ENCODE measurements at regions not wholly inside any gene's neighbourhood (a gene's known extent, or its start where the extent isn't known, plus 50 kb on each side); places are given as distances from the start of the nearest gene placed in this dataset.

DNA sequence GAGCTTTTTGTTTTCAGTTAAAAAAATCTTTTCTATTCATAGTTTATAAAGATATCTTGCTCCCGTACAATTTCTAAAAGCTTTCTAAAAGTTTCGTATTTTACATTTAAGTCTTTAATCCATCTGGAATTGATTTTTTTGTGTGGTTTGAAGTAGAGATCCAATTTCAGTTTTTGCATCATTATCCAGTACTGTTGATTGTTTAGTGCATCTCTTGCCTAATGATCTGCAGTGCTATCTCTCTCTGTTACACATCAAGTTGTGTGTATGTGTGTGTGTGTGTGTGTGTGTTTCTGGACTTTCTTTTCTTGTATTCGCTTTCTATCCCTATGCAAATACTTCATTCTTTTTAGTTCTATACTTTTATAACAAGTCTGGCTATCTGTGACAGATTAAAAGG, 605.8 kb upstream of the DPPA4 start:
- TF ChIP-seq, protein P1, sequence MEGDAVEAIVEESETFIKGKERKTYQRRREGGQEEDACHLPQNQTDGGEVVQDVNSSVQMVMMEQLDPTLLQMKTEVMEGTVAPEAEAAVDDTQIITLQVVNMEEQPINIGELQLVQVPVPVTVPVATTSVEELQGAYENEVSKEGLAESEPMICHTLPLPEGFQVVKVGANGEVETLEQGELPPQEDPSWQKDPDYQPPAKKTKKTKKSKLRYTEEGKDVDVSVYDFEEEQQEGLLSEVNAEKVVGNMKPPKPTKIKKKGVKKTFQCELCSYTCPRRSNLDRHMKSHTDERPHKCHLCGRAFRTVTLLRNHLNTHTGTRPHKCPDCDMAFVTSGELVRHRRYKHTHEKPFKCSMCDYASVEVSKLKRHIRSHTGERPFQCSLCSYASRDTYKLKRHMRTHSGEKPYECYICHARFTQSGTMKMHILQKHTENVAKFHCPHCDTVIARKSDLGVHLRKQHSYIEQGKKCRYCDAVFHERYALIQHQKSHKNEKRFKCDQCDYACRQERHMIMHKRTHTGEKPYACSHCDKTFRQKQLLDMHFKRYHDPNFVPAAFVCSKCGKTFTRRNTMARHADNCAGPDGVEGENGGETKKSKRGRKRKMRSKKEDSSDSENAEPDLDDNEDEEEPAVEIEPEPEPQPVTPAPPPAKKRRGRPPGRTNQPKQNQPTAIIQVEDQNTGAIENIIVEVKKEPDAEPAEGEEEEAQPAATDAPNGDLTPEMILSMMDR (IDR thresholded peaks at IDR 0.05; ENCODE audit: insufficient read depth, low read length, poor library complexity, severe bottlenecking), result no peak
- Histone ChIP-seq H3K4me3 (ENCODE audit: low read depth, low read length) (no peak overlapping the region), H3K27me3 (ENCODE audit: control insufficient read depth, insufficient read depth, low read length) (no peaks in the 10 kb centered on the region), H3K36me3 (ENCODE audit: control insufficient read depth, insufficient read depth, low read length) (no peaks in the 10 kb centered on the region)
- no peak for DNase-seq (ENCODE audit: low read depth)

DNA sequence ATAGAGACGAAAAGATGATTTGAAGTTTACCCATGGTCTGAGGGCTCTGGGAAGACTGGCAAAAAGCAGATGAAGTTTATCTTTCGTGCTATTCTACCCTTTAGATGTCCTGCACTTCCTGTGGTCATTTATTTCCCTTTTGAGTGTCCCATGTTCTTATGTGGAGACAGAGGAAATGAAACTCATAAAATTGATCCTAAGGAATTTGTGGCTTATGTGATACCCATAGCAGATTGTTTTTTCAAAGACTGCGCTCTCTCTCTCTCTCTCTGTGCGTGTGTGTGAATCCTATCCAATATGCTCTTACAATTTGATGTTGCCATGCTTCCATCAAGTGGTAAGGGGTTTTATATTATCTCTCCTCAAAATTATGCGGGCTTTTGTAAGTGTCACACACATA, 607.5 kb upstream of the DPPA4 start:
- no peak overlapping the region for H3K4me3 ChIP-seq (ENCODE audit: low read depth, low read length)
- no peaks in the 10 kb centered on the region for H3K27me3 ChIP-seq (ENCODE audit: control insufficient read depth, insufficient read depth, low read length)
- H3K36me3 ChIP-seq (ENCODE audit: control insufficient read depth, insufficient read depth, low read length), result no peaks in the 10 kb centered on the region
- no peak for DNase-seq (ENCODE audit: low read depth)
- TF ChIP-seq, protein P1 (IDR thresholded peaks at IDR 0.05; ENCODE audit: insufficient read depth, low read length, poor library complexity, severe bottlenecking), result no peak

DNA sequence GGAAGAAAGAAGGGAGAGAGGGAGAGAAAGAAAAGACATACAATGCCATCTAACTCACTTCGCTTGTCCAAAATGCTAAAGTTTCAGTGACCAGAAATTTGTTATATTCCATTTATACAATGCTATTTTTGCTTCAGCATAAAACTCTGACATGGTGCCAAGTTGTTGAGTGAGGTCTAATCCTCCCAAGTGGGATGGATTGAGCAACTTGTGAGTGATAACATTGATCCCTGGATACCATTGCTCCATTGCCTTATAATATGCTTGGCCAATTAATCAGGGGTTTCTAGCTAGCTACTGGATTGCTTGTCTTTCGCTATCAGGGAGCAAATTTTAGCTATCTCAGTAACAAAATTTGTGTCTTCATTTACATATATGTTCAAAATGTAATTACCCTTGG, 615.6 kb upstream of the DPPA4 start:
- no peaks in the 10 kb centered on the region for H3K36me3 ChIP-seq (ENCODE audit: control insufficient read depth, insufficient read depth, low read length)
- H3K27me3 ChIP-seq (ENCODE audit: control insufficient read depth, insufficient read depth, low read length), result no peaks in the 10 kb centered on the region
- DNase-seq (ENCODE audit: low read depth), result no peak
- TF ChIP-seq, protein P1 (IDR thresholded peaks at IDR 0.05; ENCODE audit: insufficient read depth, low read length, poor library complexity, severe bottlenecking), result no peak
- H3K4me3 ChIP-seq (ENCODE audit: low read depth, low read length), result no peak overlapping the region

DNA sequence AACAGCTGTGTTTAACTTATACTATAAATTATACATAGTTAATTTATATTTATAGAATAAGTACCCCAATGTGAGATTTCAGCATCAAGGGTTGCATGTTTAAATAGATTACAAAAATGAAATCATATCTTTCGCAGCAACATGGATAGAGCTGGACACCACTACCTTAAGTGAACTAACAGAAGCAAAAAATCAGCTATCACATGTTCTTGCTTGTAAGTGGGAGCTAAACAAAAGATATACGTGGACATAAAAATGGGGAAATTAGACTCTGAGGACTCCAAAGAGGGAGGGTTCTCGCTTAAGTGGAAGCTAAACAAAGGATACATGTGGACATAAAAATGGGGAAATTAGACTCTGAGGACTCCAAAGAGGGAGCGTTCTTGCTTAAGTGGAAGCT, 626.5 kb upstream of the DPPA4 start:
- Histone ChIP-seq H3K27me3 (ENCODE audit: control insufficient read depth, insufficient read depth, low read length) (no peaks in the 10 kb centered on the region), H3K36me3 (ENCODE audit: control insufficient read depth, insufficient read depth, low read length) (no peaks in the 10 kb centered on the region), H3K4me3 (ENCODE audit: low read depth, low read length) (no peak overlapping the region)
- DNase-seq (ENCODE audit: low read depth), result no peak
- TF ChIP-seq, protein P1 (IDR thresholded peaks at IDR 0.05; ENCODE audit: insufficient read depth, low read length, poor library complexity, severe bottlenecking), result no peak

GRCh38 chr3:109973733-109974132, 636.4 kb upstream of the DPPA4 start:
- H3K4me3 ChIP-seq (ENCODE audit: low read depth, low read length), result no peak overlapping the region
- H3K36me3 ChIP-seq (ENCODE audit: control insufficient read depth, insufficient read depth, low read length), result no peaks in the 10 kb centered on the region
- H3K27me3 ChIP-seq (ENCODE audit: control insufficient read depth, insufficient read depth, low read length), result no peaks in the 10 kb centered on the region
- DNase-seq (ENCODE audit: low read depth), result no peak
- TF ChIP-seq, protein P1 (IDR thresholded peaks at IDR 0.05; ENCODE audit: insufficient read depth, low read length, poor library complexity, severe bottlenecking), result no peak

DNA sequence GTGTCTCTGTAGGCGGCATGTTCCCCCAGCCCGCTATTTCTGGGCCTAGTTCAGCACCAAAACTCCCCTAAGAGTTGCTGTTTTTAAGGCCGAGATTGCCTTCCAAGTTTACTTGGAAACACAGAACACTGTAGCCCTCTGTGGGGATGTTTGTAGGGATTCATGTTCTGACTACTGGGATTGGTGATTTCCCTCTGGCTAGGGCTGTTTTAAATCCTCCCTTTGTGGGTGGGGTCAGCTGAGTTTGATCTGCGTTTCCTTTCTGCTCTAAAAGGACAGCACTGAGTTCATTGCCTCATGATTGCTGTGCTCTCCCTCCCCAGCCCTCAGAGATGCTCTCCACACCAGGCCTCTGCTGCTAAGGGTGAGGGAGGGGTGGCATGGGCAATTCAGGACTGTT, 640.6 kb upstream of the DPPA4 start:
- TF ChIP-seq, protein P1 (IDR thresholded peaks at IDR 0.05; ENCODE audit: insufficient read depth, low read length, poor library complexity, severe bottlenecking), result no peak
- no peaks in the 10 kb centered on the region for H3K27me3 ChIP-seq (ENCODE audit: control insufficient read depth, insufficient read depth, low read length)
- no peaks in the 10 kb centered on the region for H3K36me3 ChIP-seq (ENCODE audit: control insufficient read depth, insufficient read depth, low read length)
- DNase-seq (ENCODE audit: low read depth), result no peak
- H3K4me3 ChIP-seq (ENCODE audit: low read depth, low read length), result no peak overlapping the region

All from kidney epithelial cell (primary cell).